K562 (cell line): ENCODE measurements at regions not wholly inside any gene's neighbourhood (a gene's known extent, or its start where the extent isn't known, plus 50 kb on each side); places are given as distances from the start of the nearest gene placed in this dataset.

Source experiments
- ATAC-seq: fragments of 200-7000 bp; cut with Tn5 transposase; 3 replicates; pipeline ENCODE4 v1.9.1; 2020; ENCODE audit warnings: moderate library complexity
- BruUV-seq: library from RNA; stranded (reverse); fragments of 400-500 nt; replicated peaks from 2 replicates; lab custom pipeline; 2021; lab: Mats Ljungman, UMichigan
- CTCF ChIA-PET: fragments of 300-600 bp; formaldehyde crosslinking; extraction: SDS; loops from one replicate; lab custom pipeline; 2021; ENCODE audit warnings: low intra/inter-chr PET ratio; lab: Yijun Ruan, JAX
- POLR2A ChIA-PET: fragments of 300-600, 350-650 bp; sonication (Branson Sonifier 250); formaldehyde crosslinking; extraction: SDS; loops from one replicate; lab custom pipeline; 2021; ENCODE audit warnings: antibody characterized with exemption, inconsistent platforms; lab: Yijun Ruan, JAX
- DNase-seq, 4 experiments: peaks; one replicate each; pipeline versions ENCODE4 v3.0.0 to v3.0.0-alpha.2; 2011 to 2018; ENCODE audit warnings: low spot score in 3 of 4, mixed read lengths in 3 of 4; ENCODE audit errors: extremely low read depth in 1 of 4
- FAIRE-seq: peaks from 2 replicates; lab custom pipeline; 2011; peaks lifted over from hg19 to GRCh38; lab: Jason Lieb, UNC
- H2AFZ ChIP-seq: 2 replicates; pipeline ENCODE4 v1.6.0; 2011; ENCODE audit warnings: low read depth, low read length, control low read depth, inconsistent platforms
- H3K27ac ChIP-seq: fragments of 200-600 bp; 3 replicates; pipeline ENCODE4 v1.8.0; 2011; ENCODE audit warnings: low read depth, mild to moderate bottlenecking, control low read depth, inconsistent platforms, low read length, moderate library complexity, mixed read lengths; ENCODE audit errors: extremely low read depth
- H3K27me3 ChIP-seq, 2 experiments: fragments of 300-600 bp in 1 of 2; 2 replicates in 1 of 2; 3 replicates in 1 of 2; pipeline versions ENCODE4 v1.6.0 to v1.8.0; 2011; ENCODE audit warnings: inconsistent platforms in 2 of 2, low read length in 2 of 2, mild to moderate bottlenecking in 1 of 2, mixed read lengths in 1 of 2, moderate library complexity in 1 of 2; ENCODE audit not compliant: control insufficient read depth in 2 of 2, insufficient read depth in 2 of 2
- H3K36me3 ChIP-seq: fragments of 300-600 bp; 3 replicates; pipeline ENCODE4 v1.8.0; 2011; ENCODE audit warnings: mild to moderate bottlenecking, low read length, inconsistent platforms; ENCODE audit not compliant: control insufficient read depth, insufficient read depth
- H3K4me1 ChIP-seq, 2 experiments: fragments of 200-600 bp in 1 of 2; replicated peaks in 1 of 2; 2 replicates in 1 of 2; 3 replicates in 1 of 2; pipeline versions ENCODE4 v1.5.1 to v1.8.0; 2011; ENCODE audit warnings: inconsistent platforms in 2 of 2, low read length in 2 of 2, mild to moderate bottlenecking in 1 of 2, mixed read lengths in 1 of 2, moderate library complexity in 1 of 2; ENCODE audit not compliant: control insufficient read depth in 2 of 2, insufficient read depth in 2 of 2
- H3K4me2 ChIP-seq: 2 replicates; pipeline ENCODE4 v1.6.1; 2011; ENCODE audit warnings: low read length, control low read depth, inconsistent platforms, mixed read lengths; ENCODE audit not compliant: insufficient read depth
- H3K4me3 ChIP-seq: fragments of 200-600 bp; sonication (generic), shearing (Covaris generic); 2 replicates; pipeline ENCODE4 v1.5.1; 2016; ENCODE audit warnings: control low read depth, inconsistent platforms
- H3K79me2 ChIP-seq: fragments of 200-600 bp; 3 replicates; pipeline ENCODE4 v1.8.0; 2011; ENCODE audit warnings: low read length, inconsistent platforms; ENCODE audit not compliant: control insufficient read depth, insufficient read depth
- H3K9ac ChIP-seq, 2 experiments: 2 replicates each; pipeline versions ENCODE4 v1.6.0 to v1.6.1; 2011; ENCODE audit warnings: low read depth in 2 of 2, low read length in 2 of 2, control low read depth in 1 of 2, inconsistent platforms in 1 of 2, mild to moderate bottlenecking in 1 of 2, mixed read lengths in 1 of 2; ENCODE audit not compliant: insufficient read depth in 1 of 2
- H3K9me1 ChIP-seq: one replicate; pipeline ENCODE4 v1.6.0; 2011; ENCODE audit warnings: inconsistent platforms, mild to moderate bottlenecking, low read length, moderate library complexity; ENCODE audit not compliant: control insufficient read depth, insufficient read depth
- H3K9me3 ChIP-seq: replicated peaks from 2 replicates; pipeline ENCODE4 v1.5.1; 2011; ENCODE audit warnings: low read depth, low read length, inconsistent platforms; ENCODE audit not compliant: control insufficient read depth, insufficient read depth
- H4K20me1 ChIP-seq: replicated peaks from 2 replicates; pipeline ENCODE4 v1.6.1; 2011; ENCODE audit warnings: low read length, inconsistent platforms, mixed read lengths; ENCODE audit not compliant: control insufficient read depth, insufficient read depth
- BRD4 ChIP-seq: fragments of 200-600 bp; sonication (generic); IDR thresholded peaks from 2 replicates; pipeline ENCODE4 v1.6.1; 2017; ENCODE audit warnings: inconsistent platforms
- BRF2 ChIP-seq: IDR thresholded peaks from 3 replicates; pipeline ENCODE4 v1.6.1; 2011; ENCODE audit warnings: borderline replicate concordance, mild to moderate bottlenecking; ENCODE audit not compliant: insufficient read length, insufficient read depth
- GTF2E2 ChIP-seq: fragments of 200-800 bp; sonication (Bioruptor generic); IDR thresholded peaks from 2 replicates; pipeline ENCODE4 v1.6.1; 2016; ENCODE audit warnings: missing genetic modification characterization, missing compliant biosample characterization
- MITF ChIP-seq: IDR thresholded peaks from 2 replicates; pipeline ENCODE4 v1.6.1; 2014; ENCODE audit warnings: antibody characterized with exemption
- RREB1 ChIP-seq: fragments of 250-450 bp; sonication (Bioruptor Pico); IDR thresholded peaks from 2 replicates; pipeline ENCODE4 v1.4.0; 2020
- TEAD4 ChIP-seq, 2 experiments: sonication (generic) in 1 of 2; formaldehyde crosslinking in 1 of 2; IDR thresholded peaks; 2 replicates each; pipeline versions ENCODE4 v1.6.1 to v1.8.0; 2012 to 2022; ENCODE audit warnings: borderline replicate concordance in 1 of 2, inconsistent platforms in 1 of 2, low read length in 1 of 2, mild to moderate bottlenecking in 1 of 2, missing genetic modification reagents in 1 of 2
- ZFPM2 ChIP-seq: fragments of 250-450 bp; sonication (Bioruptor Pico); IDR thresholded peaks from 2 replicates; pipeline ENCODE4 v1.5.1; 2022; ENCODE audit warnings: mild to moderate bottlenecking
- ZNF197 ChIP-seq: fragments of 200-800 bp; sonication (Bioruptor generic); IDR thresholded peaks from 2 replicates; pipeline ENCODE4 v1.6.1; 2016; ENCODE audit warnings: low read depth, missing genetic modification characterization, missing compliant biosample characterization
- ZNF311 ChIP-seq: fragments of 250-450 bp; sonication (Bioruptor Pico); IDR thresholded peaks from 2 replicates; pipeline ENCODE4 v1.4.0; 2020; ENCODE audit warnings: mild to moderate bottlenecking, moderate library complexity
- ZNF583 ChIP-seq: fragments of 250-450 bp; sonication (Bioruptor Pico); IDR thresholded peaks from 2 replicates; pipeline ENCODE4 v1.4.0; 2020
- ZNF589 ChIP-seq: fragments of 200-800 bp; sonication (Bioruptor generic); IDR thresholded peaks from 2 replicates; pipeline ENCODE4 v1.6.1; 2016; ENCODE audit warnings: low read depth, missing genetic modification characterization, missing compliant biosample characterization
- WGBS: fragments of 100-300 bp; shearing (Covaris generic); methylation state at CpG from one replicate; pipeline ENCODE4 v1.1.6; 2016; ENCODE audit warnings: low coverage, mixed read lengths; ENCODE audit not compliant: insufficient coverage; ENCODE audit errors: missing lambda C conversion rate; 5-methylcytosine and 5-hydroxymethylcytosine counted together
- in situ Hi-C: fragments of 300-500 bp; cut with MboI; formaldehyde crosslinking; loops from 4 replicates; pipeline ENCODE4 v1.15.0; 2018; ENCODE audit warnings: inconsistent platforms, mixed read lengths
- intact Hi-C: fragments of 100-400 bp; cut with micrococcal nuclease; formaldehyde crosslinking; loops from 2 replicates; pipeline ENCODE4 v1.14.2; 2022
- TF ChIP-seq, protein P1 (sequence below): sonication (generic); formaldehyde crosslinking; IDR thresholded peaks from 2 replicates; pipeline ENCODE4 v1.8.0; 2022; ENCODE audit warnings: missing genetic modification reagents, mild to moderate bottlenecking, borderline replicate concordance

DNA sequence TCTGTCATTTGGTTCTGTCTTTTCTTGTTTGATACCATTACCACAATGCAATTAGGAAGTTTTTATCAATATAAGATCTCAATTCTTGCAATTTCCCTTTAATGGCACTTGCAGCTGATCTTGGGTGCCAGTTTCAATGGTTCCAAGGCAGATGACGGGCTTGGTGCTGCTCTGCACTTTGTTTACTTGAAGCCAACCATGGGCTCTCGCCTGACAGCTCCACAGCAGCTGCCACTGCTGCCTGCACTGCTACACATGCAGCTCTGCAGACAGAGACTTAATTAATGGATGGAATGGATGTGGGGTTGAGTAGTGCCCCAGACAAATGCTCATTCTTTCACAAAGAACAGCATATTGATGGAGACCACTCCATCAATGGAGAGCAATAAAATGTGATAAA is 1024.3 kb upstream of the EPHA7 start:
- 0% methylated on average over 2 of the region's 2 CpGs for WGBS
- no peaks in the 10 kb centered on the region for H3K36me3 ChIP-seq
- H3K4me1 ChIP-seq, result no peaks in the 10 kb centered on the region
- ATAC-seq (no peak), DNase-seq (no peak), FAIRE-seq (no peak)
- ChIA-PET CTCF (no interaction called here), POLR2A (no interaction called here)
- no peak overlapping the region for H3K27ac ChIP-seq
- H3K9me1 ChIP-seq, result no peaks in the 10 kb centered on the region
- H2AFZ ChIP-seq, result no peak overlapping the region
- in situ Hi-C loops, result no loop called here
- no peaks in the 10 kb centered on the region for H3K9me3 ChIP-seq
- no peaks in the 10 kb centered on the region for H3K27me3 ChIP-seq
- no peak overlapping the region for H3K4me2 ChIP-seq
- H4K20me1 ChIP-seq, result no peaks in the 10 kb centered on the region
- no peaks in the 10 kb centered on the region for H3K79me2 ChIP-seq
- H3K4me3 ChIP-seq, result no peak overlapping the region
- intact Hi-C loops, result no loop called here
- no peak overlapping the region for H3K9ac ChIP-seq
- no TSS peak for BruUV-seq
- TF ChIP-seq RREB1 (no peak), MITF (no peak), ZNF589 (CRISPR knock-in tag) (no peak), BRF2 (no peak), ZFPM2 (no peak), GTF2E2 (tag) (no peak), TEAD4 (IDR thresholded peaks at IDR 0.05; ENCODE audit: low read length) (no peak), TEAD4 (CRISPR knock-in tag; IDR thresholded peaks at IDR 0.05; ENCODE audit: borderline replicate concordance) (no peak), ZNF311 (CRISPR knock-in tag) (no peak), ZNF583 (CRISPR knock-in tag) (no peak), ZNF197 (CRISPR knock-in tag) (no peak), BRD4 (no peak)
- TF ChIP-seq, protein P1, sequence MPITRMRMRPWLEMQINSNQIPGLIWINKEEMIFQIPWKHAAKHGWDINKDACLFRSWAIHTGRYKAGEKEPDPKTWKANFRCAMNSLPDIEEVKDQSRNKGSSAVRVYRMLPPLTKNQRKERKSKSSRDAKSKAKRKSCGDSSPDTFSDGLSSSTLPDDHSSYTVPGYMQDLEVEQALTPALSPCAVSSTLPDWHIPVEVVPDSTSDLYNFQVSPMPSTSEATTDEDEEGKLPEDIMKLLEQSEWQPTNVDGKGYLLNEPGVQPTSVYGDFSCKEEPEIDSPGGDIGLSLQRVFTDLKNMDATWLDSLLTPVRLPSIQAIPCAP (CRISPR knock-in tag), result no peak
